Activated naive CD8-positive, alpha-beta T cell treated with anti-CD3 and anti-CD28 coated beads for 36 hours (primary cell): ENCODE measurements at regions not wholly inside any gene's neighbourhood (a gene's known extent, or its start where the extent isn't known, plus 50 kb on each side); places are given as distances from the start of the nearest gene placed in this dataset.

Experiments
- DNase-seq: peaks from one replicate; pipeline ENCODE4 v3.0.0; 2021
- H3K27ac Mint-ChIP-seq: one replicate; pipeline ENCODE4 v1.8.0; 2022; ENCODE audit warnings: mild to moderate bottlenecking, moderate library complexity, mixed read lengths
- H3K27me3 Mint-ChIP-seq: one replicate; pipeline ENCODE4 v1.8.0; 2022; ENCODE audit warnings: mild to moderate bottlenecking, mixed read lengths
- H3K36me3 Mint-ChIP-seq: one replicate; pipeline ENCODE4 v1.8.0; 2021; ENCODE audit warnings: mild to moderate bottlenecking, mixed read lengths
- H3K4me1 Mint-ChIP-seq: one replicate; pipeline ENCODE4 v1.8.0; 2021; ENCODE audit warnings: mixed read lengths
- H3K4me3 Mint-ChIP-seq: one replicate; pipeline ENCODE4 v1.8.0; 2022; ENCODE audit warnings: mild to moderate bottlenecking, moderate library complexity, mixed read lengths
- H3K9me3 Mint-ChIP-seq: one replicate; pipeline ENCODE4 v1.8.0; 2022; ENCODE audit warnings: mixed read lengths

GRCh38 chr17:6020376-6021010, 49.7 kb upstream of the WSCD1 start:
- peaks cover 25% of the 10 kb centered on the region for H3K27me3 Mint-ChIP-seq
- H3K27ac Mint-ChIP-seq = no peak overlapping the region
- DNase-seq = no peak
- no peaks in the 10 kb centered on the region for H3K36me3 Mint-ChIP-seq
- H3K9me3 Mint-ChIP-seq = no peaks in the 10 kb centered on the region
- H3K4me1 Mint-ChIP-seq = peaks cover 12% of the 10 kb centered on the region
- no peak overlapping the region for H3K4me3 Mint-ChIP-seq
